Lung (tissue), 11 donors: ENCODE measurements at regions not wholly inside any gene's neighbourhood (a gene's known extent, or its start where the extent isn't known, plus 50 kb on each side); places are given as distances from the start of the nearest gene placed in this dataset.

Experiments used
- ATAC-seq: fragments of 200-7000 bp; cut with Tn5 transposase; one replicate; pipeline ENCODE4 v1.9.1; 2020; ENCODE audit warnings: moderate number of reproducible peaks; ENCODE audit not compliant: insufficient read depth, low FRiP score
- DNase-seq, 3 donors: peaks; one replicate each; pipeline ENCODE4 v3.0.0-alpha.2; 2013 to 2017
- H3K27ac ChIP-seq, 2 donors: one replicate each; pipeline ENCODE4 v1.5.1; 2013; ENCODE audit warnings: mild to moderate bottlenecking in 2 of 2, moderate library complexity in 2 of 2, control low read depth in 1 of 2, inconsistent platforms in 1 of 2, low read depth in 1 of 2, low read length in 1 of 2
- H3K27me3 ChIP-seq, 3 donors: one replicate each; pipeline ENCODE4 v1.5.1; 2013; ENCODE audit warnings: low read length in 2 of 3; ENCODE audit not compliant: control insufficient read depth in 3 of 3, insufficient read depth in 3 of 3
- H3K36me3 ChIP-seq, 4 donors: one replicate each; pipeline ENCODE4 v1.5.1; 2013; ENCODE audit warnings: low read length in 4 of 4, mild to moderate bottlenecking in 1 of 4, moderate library complexity in 1 of 4; ENCODE audit not compliant: control insufficient read depth in 4 of 4, insufficient read depth in 4 of 4
- H3K4me1 ChIP-seq, 5 donors: one replicate each; pipeline ENCODE4 v1.5.1; 2013; ENCODE audit warnings: low read length in 5 of 5, mild to moderate bottlenecking in 2 of 5, moderate library complexity in 1 of 5; ENCODE audit not compliant: control insufficient read depth in 5 of 5, insufficient read depth in 5 of 5
- H3K4me3 ChIP-seq: one replicate; pipeline ENCODE4 v1.5.1; 2013; ENCODE audit warnings: mild to moderate bottlenecking, control low read depth, moderate library complexity
- H3K9ac ChIP-seq, 2 donors: one replicate each; pipeline ENCODE4 v1.5.1; 2013; ENCODE audit warnings: low read length in 2 of 2, control low read depth in 1 of 2; ENCODE audit not compliant: insufficient read depth in 1 of 2
- H3K9me3 ChIP-seq, 4 donors: one replicate each; pipeline ENCODE4 v1.5.1; 2013; ENCODE audit warnings: low read length in 3 of 4, mild to moderate bottlenecking in 1 of 4, moderate library complexity in 1 of 4; ENCODE audit not compliant: control insufficient read depth in 4 of 4, insufficient read depth in 3 of 4
- CTCF ChIP-seq: IDR thresholded peaks from 2 replicates; pipeline ENCODE4 v1.5.1; 2012; ENCODE audit warnings: mild to moderate bottlenecking; ENCODE audit errors: control extremely low read depth, extremely low read depth
- WGBS, 2 donors: extraction: QIAGEN DNeasy Blood & Tissue Kit; methylation state at CpG; one replicate each; pipeline ENCODE4 v1.1.7; 2013; 5-methylcytosine and 5-hydroxymethylcytosine counted together
- donor health status: control.
- donor health status: control.
- donor health status: Bipolar disorder and iron deficiency.
- donor health status: healthy.
- donor health status: DM: yes; HTN: yes; CAD: no.

GRCh38 chr10:85527616-85528317 is 838.8 kb downstream of the GRID1 start:
- Histone ChIP-seq H3K4me3 (no peak overlapping the region), H3K36me3 (no peaks in the 10 kb centered on the region), H3K27me3 (no peaks in the 10 kb centered on the region), H3K4me1 (no peaks in the 10 kb centered on the region), H3K9ac (no peak overlapping the region), H3K27ac (no peak overlapping the region), H3K9me3 (peaks cover 0 to 6% (median 2%) of the 10 kb centered on the region in 4 donors)
- WGBS, 2 donors, result 60 to 71% methylated on average over 3 of the region's 3 CpGs
- TF ChIP-seq CTCF, result no peak
- DNase-seq, result no peak
- no peak for ATAC-seq

GRCh38 chr10:85528318-85528652 is 838.3 kb downstream of the GRID1 start:
- no peaks in the 10 kb centered on the region for H3K36me3 ChIP-seq
- ATAC-seq, result no peak
- no peaks in the 10 kb centered on the region for H3K4me1 ChIP-seq
- no peak overlapping the region for H3K9ac ChIP-seq
- H3K9me3 ChIP-seq, result peaks cover 0 to 6% (median 2%) of the 10 kb centered on the region in 4 donors
- H3K27me3 ChIP-seq, result no peaks in the 10 kb centered on the region
- H3K27ac ChIP-seq, result no peak overlapping the region
- TF ChIP-seq CTCF, result no peak
- no peak overlapping the region for H3K4me3 ChIP-seq
- DNase-seq, result no peak

GRCh38 chr10:85531706-85532105 is 834.9 kb downstream of the GRID1 start:
- TF ChIP-seq CTCF, result no peak
- ATAC-seq, result no peak
- peaks cover 0 to 6% (median 2%) of the 10 kb centered on the region in 4 donors for H3K9me3 ChIP-seq

GRCh38 chr10:85532773-85533172 is 833.8 kb downstream of the GRID1 start:
- H3K4me3 ChIP-seq, result no peak overlapping the region
- no peaks in the 10 kb centered on the region for H3K27me3 ChIP-seq
- H3K4me1 ChIP-seq, result no peaks in the 10 kb centered on the region
- no peaks in the 10 kb centered on the region for H3K36me3 ChIP-seq
- DNase-seq (no peak), ATAC-seq (no peak)
- H3K27ac ChIP-seq, result no peak overlapping the region
- no peak overlapping the region for H3K9ac ChIP-seq
- peaks cover 0 to 6% (median 2%) of the 10 kb centered on the region in 4 donors for H3K9me3 ChIP-seq
- TF ChIP-seq CTCF, result no peak

More at GRCh38 chr10:85531706-85532105, 834.9 kb downstream of the GRID1 start:
- Histone ChIP-seq H3K27ac (no peak overlapping the region), H3K4me1 (no peaks in the 10 kb centered on the region), H3K36me3 (no peaks in the 10 kb centered on the region), H3K4me3 (no peak overlapping the region), H3K27me3 (no peaks in the 10 kb centered on the region), H3K9ac (no peak overlapping the region)
- WGBS, 2 donors, result 53 to 61% methylated on average over 3 of the region's 3 CpGs
- no peak for DNase-seq
